Cardiac muscle cell (in vitro differentiated cells and primary cell): ENCODE measurements at regions not wholly inside any gene's neighbourhood (a gene's known extent, or its start where the extent isn't known, plus 50 kb on each side); places are given as distances from the start of the nearest gene placed in this dataset.

Experiments used
- DNase-seq, 2 donors: peaks; one replicate each; pipeline versions ENCODE4 v3.0.0 to v3.0.0-alpha.2; 2010 to 2017; ENCODE audit warnings: low read depth in 1 of 2, low spot score in 1 of 2
- H3K27ac ChIP-seq: fragments of 200-600 bp; sonication (generic); 2 replicates; pipeline ENCODE4 v1.5.1; 2016
- H3K27me3 ChIP-seq: fragments of 200-600 bp; sonication (generic); 2 replicates; pipeline ENCODE4 v1.6.0; 2016; ENCODE audit warnings: control low read depth
- H3K36me3 ChIP-seq: fragments of 200-600 bp; sonication (generic); 2 replicates; pipeline ENCODE4 v1.5.1; 2016; ENCODE audit warnings: control low read depth
- H3K4me1 ChIP-seq: fragments of 200-600 bp; sonication (generic); 2 replicates; pipeline ENCODE4 v1.8.1; 2017; ENCODE audit warnings: low read depth, mild to moderate bottlenecking, mixed run types
- H3K4me3 ChIP-seq: fragments of 200-600 bp; sonication (generic); 2 replicates; pipeline ENCODE4 v1.5.1; 2016; ENCODE audit warnings: mild to moderate bottlenecking
- H3K9me3 ChIP-seq: fragments of 200-600 bp; sonication (generic); 2 replicates; pipeline ENCODE4 v1.5.1; 2017; ENCODE audit warnings: low read depth, mild to moderate bottlenecking, control low read depth
- CTCF ChIP-seq: IDR thresholded peaks from 2 replicates; pipeline ENCODE4 v1.5.1; 2012; ENCODE audit warnings: low read depth, mild to moderate bottlenecking, low read length

GRCh38 chr6:144460327-144461095 is 175.4 kb downstream of the UTRN start:
- H3K9me3 ChIP-seq, result no peaks in the 10 kb centered on the region
- peaks cover 23% of the 10 kb centered on the region for H3K36me3 ChIP-seq
- no peaks in the 10 kb centered on the region for H3K27me3 ChIP-seq
- no peak overlapping the region for H3K4me3 ChIP-seq
- H3K4me1 ChIP-seq, result no peaks in the 10 kb centered on the region
- no peak overlapping the region for H3K27ac ChIP-seq
- no peak for TF ChIP-seq CTCF
- DNase-seq, result no peak

- Histone ChIP-seq H3K4me1 (no peaks in the 10 kb centered on the region), H3K27me3 (no peaks in the 10 kb centered on the region), H3K9me3 (no peaks in the 10 kb centered on the region), H3K27ac (no peak overlapping the region), H3K4me3 (no peak overlapping the region), H3K36me3 (peaks cover 23% of the 10 kb centered on the region)
- TF ChIP-seq CTCF, result no peak
- DNase-seq, result no peak
These were observed 176.9 kb downstream of the UTRN start for GRCh38 chr6:144462058-144462457.

GRCh38 chr6:144466716-144467115 is 181.6 kb downstream of the UTRN start:
- no peak for DNase-seq
- Histone ChIP-seq H3K4me1 (no peaks in the 10 kb centered on the region), H3K27me3 (no peaks in the 10 kb centered on the region), H3K4me3 (no peak overlapping the region), H3K36me3 (peaks cover 8% of the 10 kb centered on the region), H3K9me3 (no peaks in the 10 kb centered on the region), H3K27ac (no peak overlapping the region)
- TF ChIP-seq CTCF, result no peak

GRCh38 chr6:144467172-144467762 is 182.1 kb downstream of the UTRN start:
- H3K27ac ChIP-seq, result no peak overlapping the region
- H3K4me1 ChIP-seq, result no peaks in the 10 kb centered on the region
- H3K4me3 ChIP-seq, result no peak overlapping the region
- H3K27me3 ChIP-seq, result no peaks in the 10 kb centered on the region
- no peak for TF ChIP-seq CTCF
- peaks cover 6% of the 10 kb centered on the region for H3K36me3 ChIP-seq
- no peaks in the 10 kb centered on the region for H3K9me3 ChIP-seq
- no peak for DNase-seq

- H3K4me3 ChIP-seq, result no peak overlapping the region
- no peak for TF ChIP-seq CTCF
- DNase-seq, result peak; percentile 3 to 18
These were observed 182.8 kb downstream of the UTRN start for GRCh38 chr6:144467921-144468320.

More at GRCh38 chr6:144467921-144468320, 182.8 kb downstream of the UTRN start:
- Histone ChIP-seq H3K4me1 (no peaks in the 10 kb centered on the region), H3K36me3 (peaks cover 4% of the 10 kb centered on the region), H3K27me3 (no peaks in the 10 kb centered on the region), H3K27ac (no peak overlapping the region), H3K9me3 (no peaks in the 10 kb centered on the region)
